ENCODE measurements at regions not wholly inside any gene's neighbourhood (a gene's known extent, or its start where the extent isn't known, plus 50 kb on each side); places are given as distances from the start of the nearest gene placed in this dataset.

DNA sequence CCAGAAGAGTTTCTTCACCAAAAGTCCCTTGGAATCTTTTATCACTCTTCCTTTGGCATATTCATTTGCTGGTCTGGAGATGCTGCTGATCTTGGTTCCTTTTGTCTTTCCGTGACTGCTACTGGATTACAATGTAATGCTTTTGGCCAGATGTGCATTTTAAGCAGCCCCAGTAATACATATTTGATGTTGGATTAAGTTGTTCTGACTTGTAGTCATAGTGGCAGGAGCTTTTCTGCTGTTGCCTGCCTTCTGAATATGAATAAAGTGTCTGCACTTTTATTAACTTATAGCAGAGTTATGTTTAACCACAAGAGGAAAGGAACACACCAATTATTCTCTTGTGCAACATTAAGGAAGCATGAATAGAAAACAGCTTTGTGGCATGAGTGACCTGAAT lies 360.0 kb upstream of the DDI1 start:
- DNase-seq, result no peak
- WGBS (ENCODE audit: insufficient coverage), result 33% methylated on average over 1 of the region's 1 CpG
- Histone ChIP-seq H3K79me2 (ENCODE audit: insufficient read depth, low read length) (no peaks in the 10 kb centered on the region), H3K27me3 (ENCODE audit: control insufficient read depth in 2 of 2, insufficient read depth in 2 of 2, low read length in 2 of 2) (no peaks in the 10 kb centered on the region), H3K4me2 (replicated peaks; ENCODE audit: extremely low read depth, low read length, poor library complexity, severe bottlenecking) (no peak overlapping the region), H3K27ac (ENCODE audit: low read depth in 1 of 2, low read length in 2 of 2) (no peak overlapping the region), H3K9ac (ENCODE audit: insufficient read depth, low read length, poor library complexity, severe bottlenecking) (no peak overlapping the region), H2AFZ (ENCODE audit: insufficient read depth, low read depth, low read length, poor library complexity, severe bottlenecking) (no peak overlapping the region), H3K36me3 (replicated peaks in 1 of 2; ENCODE audit: control insufficient read depth in 1 of 2, insufficient read depth in 2 of 2, low read length in 2 of 2) (no peaks in the 10 kb centered on the region), H4K20me1 (ENCODE audit: insufficient read depth, low read length) (no peaks in the 10 kb centered on the region), H3K9me3 (replicated peaks in 1 of 2; ENCODE audit: control insufficient read depth in 1 of 2, insufficient read depth in 1 of 2, low read length in 2 of 2) (no peaks in the 10 kb centered on the region), H3K4me3 (replicated peaks in 1 of 3; ENCODE audit: low read depth in 2 of 3, low read length in 3 of 3) (no peak overlapping the region), H3K4me1 (ENCODE audit: control insufficient read depth in 1 of 2, insufficient read depth in 2 of 2, low read length in 2 of 2) (no peaks in the 10 kb centered on the region)
- Mint-ChIP-seq H3K27me3 (ENCODE audit: low read depth in 3 of 3) (peaks cover 0 to 6% (median 3%) of the 10 kb centered on the region in 3 donors), H3K27ac (no peak overlapping the region), H3K36me3 (no peaks in the 10 kb centered on the region), H3K9me3 (peaks cover 0 to 3% (median 0%) of the 10 kb centered on the region in 7 donors), H3K4me3 (no peak overlapping the region), H3K4me1 (peaks cover 2% of the 10 kb centered on the region)
- intact Hi-C loops (cut with micrococcal nuclease), result no loop called here
- TF ChIP-seq, protein P1, sequence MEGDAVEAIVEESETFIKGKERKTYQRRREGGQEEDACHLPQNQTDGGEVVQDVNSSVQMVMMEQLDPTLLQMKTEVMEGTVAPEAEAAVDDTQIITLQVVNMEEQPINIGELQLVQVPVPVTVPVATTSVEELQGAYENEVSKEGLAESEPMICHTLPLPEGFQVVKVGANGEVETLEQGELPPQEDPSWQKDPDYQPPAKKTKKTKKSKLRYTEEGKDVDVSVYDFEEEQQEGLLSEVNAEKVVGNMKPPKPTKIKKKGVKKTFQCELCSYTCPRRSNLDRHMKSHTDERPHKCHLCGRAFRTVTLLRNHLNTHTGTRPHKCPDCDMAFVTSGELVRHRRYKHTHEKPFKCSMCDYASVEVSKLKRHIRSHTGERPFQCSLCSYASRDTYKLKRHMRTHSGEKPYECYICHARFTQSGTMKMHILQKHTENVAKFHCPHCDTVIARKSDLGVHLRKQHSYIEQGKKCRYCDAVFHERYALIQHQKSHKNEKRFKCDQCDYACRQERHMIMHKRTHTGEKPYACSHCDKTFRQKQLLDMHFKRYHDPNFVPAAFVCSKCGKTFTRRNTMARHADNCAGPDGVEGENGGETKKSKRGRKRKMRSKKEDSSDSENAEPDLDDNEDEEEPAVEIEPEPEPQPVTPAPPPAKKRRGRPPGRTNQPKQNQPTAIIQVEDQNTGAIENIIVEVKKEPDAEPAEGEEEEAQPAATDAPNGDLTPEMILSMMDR (IDR thresholded peaks at IDR 0.05), result no peak

DNA sequence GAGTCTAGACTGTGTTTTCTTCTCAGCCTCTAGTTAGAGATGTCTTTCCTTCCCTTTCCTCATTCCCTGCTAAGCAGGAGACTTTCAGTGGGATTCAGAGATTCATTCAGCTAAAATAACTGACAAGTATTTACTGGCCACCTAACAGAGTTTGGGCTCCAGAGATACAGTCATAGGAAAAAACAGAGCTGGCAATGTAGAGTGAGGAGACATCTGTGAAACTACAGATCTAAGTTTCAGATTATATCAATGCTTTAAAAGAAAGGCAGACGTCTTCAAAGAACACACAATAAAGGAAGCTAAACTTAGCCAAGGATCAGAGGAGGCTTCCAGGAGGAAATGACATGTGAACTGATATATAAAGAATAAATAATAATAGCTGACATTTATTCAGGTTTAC lies 355.6 kb upstream of the DDI1 start:
- Histone ChIP-seq H3K4me1 (ENCODE audit: control insufficient read depth in 1 of 2, insufficient read depth in 2 of 2, low read length in 2 of 2) (no peaks in the 10 kb centered on the region), H3K9me3 (replicated peaks in 1 of 2; ENCODE audit: control insufficient read depth in 1 of 2, insufficient read depth in 1 of 2, low read length in 2 of 2) (no peaks in the 10 kb centered on the region), H2AFZ (ENCODE audit: insufficient read depth, low read depth, low read length, poor library complexity, severe bottlenecking) (no peak overlapping the region), H3K36me3 (replicated peaks in 1 of 2; ENCODE audit: control insufficient read depth in 1 of 2, insufficient read depth in 2 of 2, low read length in 2 of 2) (no peaks in the 10 kb centered on the region), H3K9ac (ENCODE audit: insufficient read depth, low read length, poor library complexity, severe bottlenecking) (no peak overlapping the region), H3K27me3 (ENCODE audit: control insufficient read depth in 2 of 2, insufficient read depth in 2 of 2, low read length in 2 of 2) (no peaks in the 10 kb centered on the region), H3K27ac (ENCODE audit: low read depth in 1 of 2, low read length in 2 of 2) (no peak overlapping the region), H3K4me2 (replicated peaks; ENCODE audit: extremely low read depth, low read length, poor library complexity, severe bottlenecking) (no peak overlapping the region), H3K79me2 (ENCODE audit: insufficient read depth, low read length) (no peaks in the 10 kb centered on the region), H3K4me3 (replicated peaks in 1 of 3; ENCODE audit: low read depth in 2 of 3, low read length in 3 of 3) (no peak overlapping the region), H4K20me1 (ENCODE audit: insufficient read depth, low read length) (no peaks in the 10 kb centered on the region)
- WGBS (ENCODE audit: insufficient coverage), result no CpG with 5 or more reads among the region's 1 CpG
- H3K4me1 Mint-ChIP-seq, result peaks cover 6% of the 10 kb centered on the region
- H3K36me3 Mint-ChIP-seq, result no peaks in the 10 kb centered on the region
- intact Hi-C loops (cut with micrococcal nuclease), result no loop called here
- H3K4me3 Mint-ChIP-seq, result no peak overlapping the region
- TF ChIP-seq, protein P1 (IDR thresholded peaks at IDR 0.05), result no peak
- peaks cover 0 to 1% (median 0%) of the 10 kb centered on the region in 3 donors for H3K27me3 Mint-ChIP-seq (ENCODE audit: low read depth in 3 of 3)
- H3K9me3 Mint-ChIP-seq, result peaks cover 0 to 2% (median 0%) of the 10 kb centered on the region in 7 donors
- H3K27ac Mint-ChIP-seq, result no peak overlapping the region
- no peak for DNase-seq
